ENCODE measurements at regions not wholly inside any gene's neighbourhood (a gene's known extent, or its start where the extent isn't known, plus 50 kb on each side); places are given as distances from the start of the nearest gene placed in this dataset.

GRCh38 chr10:47218803-47219202 lies 81.2 kb upstream of the GDF10 start:
- TF ChIP-seq POLR2A (IDR thresholded peaks at IDR 0.05): no peak
- no peak for TF ChIP-seq CTCF (IDR thresholded peaks at IDR 0.05 in 8 of 11, conservative IDR thresholded peaks at IDR 0.05 in 3 of 11)

All from spleen (tissue), 7 donors.